ENCODE measurements at regions not wholly inside any gene's neighbourhood (a gene's known extent, or its start where the extent isn't known, plus 50 kb on each side); places are given as distances from the start of the nearest gene placed in this dataset.

- Mint-ChIP-seq H3K27me3 (ENCODE audit: insufficient read depth) (no peaks in the 10 kb centered on the region), H3K4me3 (no peak overlapping the region), H3K27ac (no peak overlapping the region), H3K4me1 (ENCODE audit: low read depth) (no peaks in the 10 kb centered on the region), H3K9me3 (peaks cover 18% of the 10 kb centered on the region), H3K36me3 (ENCODE audit: low read depth) (no peaks in the 10 kb centered on the region)
- no peak for TF ChIP-seq CTCF (IDR thresholded peaks at IDR 0.05)
- no peak for DNase-seq
These were observed 488.6 kb downstream of the BCL11A start for GRCh38 chr2:60064687-60065389.

DNA sequence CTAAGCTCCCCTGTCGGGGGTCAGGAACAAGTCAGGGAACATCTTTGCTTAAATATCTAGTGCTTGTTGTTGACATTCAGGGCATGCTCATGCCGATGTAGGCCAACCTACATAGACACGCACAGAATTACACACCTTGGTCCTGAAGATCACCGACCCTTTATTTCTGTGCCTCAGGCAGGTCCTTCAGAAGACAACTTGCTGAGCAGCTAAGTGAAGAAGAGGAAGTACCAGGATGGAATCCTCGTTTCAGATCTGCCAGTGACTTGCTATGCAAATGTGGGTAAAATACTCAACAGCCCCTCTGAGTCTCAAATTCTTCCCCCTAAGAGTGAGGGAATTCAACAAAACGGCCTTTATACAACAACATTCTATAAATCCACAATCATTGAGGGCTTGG is 494.7 kb downstream of the BCL11A start:
- peaks cover 37% of the 10 kb centered on the region for H3K9me3 Mint-ChIP-seq
- no peaks in the 10 kb centered on the region for H3K27me3 Mint-ChIP-seq (ENCODE audit: insufficient read depth)
- no peak for TF ChIP-seq CTCF (IDR thresholded peaks at IDR 0.05)
- no peaks in the 10 kb centered on the region for H3K36me3 Mint-ChIP-seq (ENCODE audit: low read depth)
- DNase-seq = no peak
- H3K4me1 Mint-ChIP-seq (ENCODE audit: low read depth) = no peaks in the 10 kb centered on the region
- H3K27ac Mint-ChIP-seq = no peak overlapping the region
- H3K4me3 Mint-ChIP-seq = no peak overlapping the region

DNA sequence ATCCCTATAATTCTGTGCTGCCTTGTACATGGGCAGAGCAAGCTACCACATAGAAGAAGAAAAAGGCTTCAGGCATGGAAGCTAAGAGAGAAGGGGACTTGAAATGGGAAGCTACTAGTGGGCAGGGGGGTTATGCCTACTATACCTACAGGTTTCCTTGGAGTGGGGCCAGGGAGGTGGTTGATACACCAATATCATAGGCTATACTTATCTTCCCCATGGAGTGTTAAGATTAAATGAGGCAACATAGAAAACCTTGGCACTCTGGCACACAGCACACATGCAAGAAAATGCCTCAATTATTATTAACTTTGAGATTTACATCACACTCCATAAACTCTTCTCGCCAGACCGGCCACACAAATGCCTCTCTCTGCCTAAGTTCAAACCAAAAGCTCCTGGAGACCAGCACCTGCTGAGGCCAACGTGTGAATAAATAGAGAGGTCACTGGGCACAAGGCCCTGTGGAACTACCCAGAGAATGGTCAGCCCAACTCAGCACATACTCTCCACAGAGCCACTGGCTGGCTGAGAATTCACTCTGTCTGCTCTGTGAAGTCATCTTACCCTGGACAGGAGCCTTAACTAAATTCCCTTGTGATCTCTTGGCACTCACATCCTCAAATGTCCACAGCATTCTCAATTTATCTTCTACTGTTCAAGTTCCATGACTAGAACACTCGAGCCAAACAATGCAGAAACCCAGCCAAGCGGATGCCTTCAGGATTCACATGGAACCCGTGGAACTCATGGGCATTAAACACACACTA is 498.7 kb downstream of the BCL11A start:
- H3K36me3 Mint-ChIP-seq (ENCODE audit: low read depth) = no peaks in the 10 kb centered on the region
- H3K9me3 Mint-ChIP-seq = peaks cover 47% of the 10 kb centered on the region
- TF ChIP-seq CTCF (IDR thresholded peaks at IDR 0.05) = no peak
- no peaks in the 10 kb centered on the region for H3K4me1 Mint-ChIP-seq (ENCODE audit: low read depth)
- no peaks in the 10 kb centered on the region for H3K27me3 Mint-ChIP-seq (ENCODE audit: insufficient read depth)
- no peak for DNase-seq
- no peak overlapping the region for H3K27ac Mint-ChIP-seq
- no peak overlapping the region for H3K4me3 Mint-ChIP-seq

GRCh38 chr2:60053791-60054190 is 499.7 kb downstream of the BCL11A start:
- TF ChIP-seq CTCF (IDR thresholded peaks at IDR 0.05) = no peak
- no peak overlapping the region for H3K27ac Mint-ChIP-seq
- H3K36me3 Mint-ChIP-seq (ENCODE audit: low read depth) = no peaks in the 10 kb centered on the region
- H3K9me3 Mint-ChIP-seq = peaks cover 41% of the 10 kb centered on the region
- no peaks in the 10 kb centered on the region for H3K4me1 Mint-ChIP-seq (ENCODE audit: low read depth)
- no peak for DNase-seq
- no peaks in the 10 kb centered on the region for H3K27me3 Mint-ChIP-seq (ENCODE audit: insufficient read depth)
- H3K4me3 Mint-ChIP-seq = no peak overlapping the region

DNA sequence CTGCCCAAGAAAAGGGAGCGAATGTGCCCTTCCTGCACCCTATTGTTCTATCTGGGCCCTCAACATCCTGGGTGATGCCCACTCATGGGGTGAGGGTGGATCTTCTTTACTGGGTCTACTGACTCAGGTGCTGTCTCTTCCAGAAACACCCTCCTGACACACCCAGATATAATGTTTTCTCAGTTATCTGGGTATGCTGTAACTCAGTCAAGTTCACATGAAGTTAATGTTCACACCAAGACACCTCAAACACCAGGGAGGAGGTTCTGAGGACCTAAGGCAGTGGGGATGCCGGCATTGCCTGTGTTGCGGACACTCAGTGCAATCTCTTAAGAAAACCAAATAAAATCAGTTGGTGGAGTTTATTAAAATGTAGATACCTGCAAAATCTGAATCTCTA is 500.9 kb downstream of the BCL11A start:
- TF ChIP-seq CTCF (IDR thresholded peaks at IDR 0.05) = no peak
- H3K4me1 Mint-ChIP-seq (ENCODE audit: low read depth) = no peaks in the 10 kb centered on the region
- H3K9me3 Mint-ChIP-seq = peaks cover 40% of the 10 kb centered on the region
- DNase-seq = no peak
- no peaks in the 10 kb centered on the region for H3K27me3 Mint-ChIP-seq (ENCODE audit: insufficient read depth)
- no peaks in the 10 kb centered on the region for H3K36me3 Mint-ChIP-seq (ENCODE audit: low read depth)
- no peak overlapping the region for H3K4me3 Mint-ChIP-seq
- H3K27ac Mint-ChIP-seq = no peak overlapping the region

Measured in HFFc6 (cell line).